Body of pancreas (tissue), 4 donors: ENCODE measurements at regions not wholly inside any gene's neighbourhood (a gene's known extent, or its start where the extent isn't known, plus 50 kb on each side); places are given as distances from the start of the nearest gene placed in this dataset.

Experiments used
- ATAC-seq: fragments of 150-250 bp; one replicate; pipeline ENCODE4 v1.9.1; 2016
- DNase-seq, 4 donors: peaks; one replicate each; pipeline ENCODE4 v3.0.0-alpha.2; 2019
- H3K27ac ChIP-seq, 4 donors: fragments of 200-600 bp; sonication (generic); 1 replicate in 3 of 4; 2 replicates in 1 of 4; pipeline versions ENCODE4 v1.5.1 to v1.6.1; 2016 to 2019; ENCODE audit warnings: mild to moderate bottlenecking in 1 of 4, mixed read lengths in 1 of 4, moderate library complexity in 1 of 4
- H3K27me3 ChIP-seq, 2 donors: fragments of 200-600 bp; sonication (generic); one replicate each; pipeline ENCODE4 v1.6.0; 2016; ENCODE audit warnings: mild to moderate bottlenecking in 1 of 2
- H3K36me3 ChIP-seq, 2 donors: fragments of 200-600 bp; sonication (generic); replicated peaks in 1 of 2; 2 replicates each; pipeline ENCODE4 v1.5.1; 2016; ENCODE audit warnings: low read depth in 2 of 2; ENCODE audit not compliant: insufficient read depth in 1 of 2
- H3K4me1 ChIP-seq: fragments of 200-600 bp; sonication (generic); one replicate; pipeline ENCODE4 v1.6.0; 2016
- H3K4me3 ChIP-seq, 2 donors: fragments of 200-600 bp; sonication (generic); 1 replicate in 1 of 2; 2 replicates in 1 of 2; pipeline ENCODE4 v1.5.1; 2016 to 2019
- H3K9me3 ChIP-seq, 3 donors: fragments of 200-600 bp; sonication (generic); 1 replicate in 2 of 3; 2 replicates in 1 of 3; pipeline ENCODE4 v1.5.1; 2016
- POLR2A ChIP-seq, 3 donors: fragments of 450-650 bp; IDR thresholded peaks; one replicate each; pipeline ENCODE4 v1.6.1; 2016; ENCODE audit warnings: antibody characterized with exemption in 3 of 3, mild to moderate bottlenecking in 2 of 3
- WGBS, 2 donors: methylation state at CpG; one replicate each; pipeline ENCODE4 v1.1.5; 2017; 5-methylcytosine and 5-hydroxymethylcytosine counted together
- intact Hi-C: fragments of 100-400 bp; cut with DNase I; formaldehyde crosslinking; loops from one replicate; pipeline ENCODE4 v1.15.1; 2023
- TF ChIP-seq, protein P1 (sequence below), 7 experiments: fragments of 450-650 bp in 4 of 7; fragments of 200-600 bp in 3 of 7; sonication (generic) in 3 of 7; IDR thresholded peaks; one replicate each; pipeline ENCODE4 v1.5.1; 2016 to 2019; ENCODE audit warnings: antibody characterized with exemption in 7 of 7

DNA sequence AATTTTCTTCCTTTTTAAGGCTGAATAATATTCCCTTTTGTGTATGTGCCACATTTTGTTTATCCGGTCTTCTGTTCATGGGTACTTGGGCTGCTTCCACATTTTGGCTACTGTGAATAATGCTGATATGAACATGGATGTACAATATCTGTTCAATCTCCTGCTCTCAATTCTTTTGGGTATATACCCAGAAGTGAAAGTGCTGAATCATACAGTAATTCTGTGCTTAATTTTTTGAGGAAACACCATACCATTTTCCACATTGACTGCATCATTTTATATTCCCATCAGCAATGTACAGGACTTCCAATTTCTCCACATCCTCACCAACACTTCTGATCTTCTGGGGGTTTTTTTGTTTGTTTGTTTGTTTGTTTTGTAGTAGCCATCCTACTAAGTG, 135.0 kb upstream of the INHBA start:
- WGBS, 2 donors: 67 to 86% methylated on average over 1 of the region's 1 CpG
- Histone ChIP-seq H3K27me3 (no peaks in the 10 kb centered on the region), H3K36me3 (no peaks in the 10 kb centered on the region), H3K9me3 (no peaks in the 10 kb centered on the region), H3K4me3 (no peak overlapping the region), H3K4me1 (no peaks in the 10 kb centered on the region), H3K27ac (no peak overlapping the region)
- ATAC-seq: no peak
- intact Hi-C loops: no loop called here
- DNase-seq: no peak
- TF ChIP-seq, protein P1, sequence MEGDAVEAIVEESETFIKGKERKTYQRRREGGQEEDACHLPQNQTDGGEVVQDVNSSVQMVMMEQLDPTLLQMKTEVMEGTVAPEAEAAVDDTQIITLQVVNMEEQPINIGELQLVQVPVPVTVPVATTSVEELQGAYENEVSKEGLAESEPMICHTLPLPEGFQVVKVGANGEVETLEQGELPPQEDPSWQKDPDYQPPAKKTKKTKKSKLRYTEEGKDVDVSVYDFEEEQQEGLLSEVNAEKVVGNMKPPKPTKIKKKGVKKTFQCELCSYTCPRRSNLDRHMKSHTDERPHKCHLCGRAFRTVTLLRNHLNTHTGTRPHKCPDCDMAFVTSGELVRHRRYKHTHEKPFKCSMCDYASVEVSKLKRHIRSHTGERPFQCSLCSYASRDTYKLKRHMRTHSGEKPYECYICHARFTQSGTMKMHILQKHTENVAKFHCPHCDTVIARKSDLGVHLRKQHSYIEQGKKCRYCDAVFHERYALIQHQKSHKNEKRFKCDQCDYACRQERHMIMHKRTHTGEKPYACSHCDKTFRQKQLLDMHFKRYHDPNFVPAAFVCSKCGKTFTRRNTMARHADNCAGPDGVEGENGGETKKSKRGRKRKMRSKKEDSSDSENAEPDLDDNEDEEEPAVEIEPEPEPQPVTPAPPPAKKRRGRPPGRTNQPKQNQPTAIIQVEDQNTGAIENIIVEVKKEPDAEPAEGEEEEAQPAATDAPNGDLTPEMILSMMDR (IDR thresholded peaks at IDR 0.05): no peak
- no peak for TF ChIP-seq POLR2A (IDR thresholded peaks at IDR 0.05)

DNA sequence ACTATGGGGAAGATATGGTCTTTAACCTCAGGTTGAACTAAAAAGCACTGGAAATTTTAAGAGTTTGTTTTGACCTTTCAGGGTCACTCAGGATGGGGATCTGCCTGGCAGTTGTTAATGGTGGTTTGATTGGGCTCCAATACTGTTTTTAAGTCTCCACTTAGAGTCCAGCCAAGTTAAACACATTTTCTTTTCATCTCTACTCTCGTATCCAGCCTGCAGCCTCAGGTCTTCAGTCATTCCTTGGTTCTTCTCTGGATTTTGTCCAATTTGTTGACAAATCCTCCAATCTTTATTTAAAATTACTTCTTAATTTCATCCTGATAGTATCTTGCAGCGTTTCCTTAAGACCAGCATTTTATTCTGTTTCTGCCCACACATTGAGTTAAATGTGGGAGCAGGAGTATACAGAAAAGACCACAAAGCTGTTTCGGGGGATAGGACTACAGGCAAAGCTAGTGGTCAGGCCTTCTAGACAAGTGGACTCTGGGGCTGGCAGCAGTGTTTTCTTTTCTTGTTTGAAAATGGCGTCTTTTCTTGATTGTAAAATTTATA, 133.2 kb upstream of the INHBA start:
- intact Hi-C loops: no loop called here
- TF ChIP-seq, protein P1 (IDR thresholded peaks at IDR 0.05): no peak
- TF ChIP-seq POLR2A (IDR thresholded peaks at IDR 0.05): no peak
- H3K27ac ChIP-seq: no peak overlapping the region
- H3K4me1 ChIP-seq: no peaks in the 10 kb centered on the region
- H3K9me3 ChIP-seq: no peaks in the 10 kb centered on the region
- DNase-seq (no peak), ATAC-seq (no peak)
- H3K36me3 ChIP-seq: no peaks in the 10 kb centered on the region
- no peak overlapping the region for H3K4me3 ChIP-seq
- 57 to 65% methylated on average over 4 of the region's 4 CpGs for WGBS, 2 donors
- no peaks in the 10 kb centered on the region for H3K27me3 ChIP-seq

DNA sequence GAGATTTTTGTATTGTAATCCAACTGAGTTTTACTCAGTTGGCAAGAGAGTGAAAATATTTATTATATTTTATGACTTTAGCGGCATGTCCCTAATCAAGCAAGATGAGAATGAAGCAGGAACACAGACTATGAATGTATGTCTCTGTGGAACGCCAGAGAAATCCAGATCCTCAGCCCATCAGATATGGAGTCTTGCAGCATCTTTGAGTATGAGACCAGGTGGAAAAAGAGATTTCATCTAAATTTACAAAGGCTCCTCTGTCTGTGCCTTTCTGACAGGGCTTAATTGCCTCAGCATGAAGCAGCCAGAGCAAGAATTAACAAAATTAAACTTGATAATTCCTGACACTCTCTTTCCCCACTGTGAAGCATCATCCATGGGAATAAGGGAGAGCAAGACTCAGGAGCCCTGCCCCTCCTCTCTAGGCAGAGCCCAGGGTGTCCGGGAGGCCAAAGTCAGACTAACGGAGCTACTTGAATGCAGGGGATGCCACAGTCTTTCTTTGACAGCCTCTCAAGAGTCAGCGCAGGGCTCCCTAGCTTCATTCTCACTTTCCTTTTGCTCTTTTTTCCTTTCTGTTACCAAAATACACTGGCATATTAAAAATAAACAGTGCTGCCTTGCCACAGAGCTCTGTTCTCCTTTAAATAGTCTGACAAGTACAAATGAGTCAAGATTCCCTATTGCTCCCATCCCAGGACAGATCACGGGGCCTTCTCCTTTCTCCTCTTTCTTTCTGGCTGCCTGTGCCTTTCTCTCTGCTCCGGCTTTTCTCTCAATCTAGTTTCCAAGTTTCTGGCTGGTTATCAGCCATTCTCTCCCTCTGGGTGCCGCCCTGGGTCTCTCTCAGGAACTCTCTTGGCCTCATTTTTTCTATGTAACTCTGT, 132.2 kb upstream of the INHBA start:
- ATAC-seq: no peak

DNA sequence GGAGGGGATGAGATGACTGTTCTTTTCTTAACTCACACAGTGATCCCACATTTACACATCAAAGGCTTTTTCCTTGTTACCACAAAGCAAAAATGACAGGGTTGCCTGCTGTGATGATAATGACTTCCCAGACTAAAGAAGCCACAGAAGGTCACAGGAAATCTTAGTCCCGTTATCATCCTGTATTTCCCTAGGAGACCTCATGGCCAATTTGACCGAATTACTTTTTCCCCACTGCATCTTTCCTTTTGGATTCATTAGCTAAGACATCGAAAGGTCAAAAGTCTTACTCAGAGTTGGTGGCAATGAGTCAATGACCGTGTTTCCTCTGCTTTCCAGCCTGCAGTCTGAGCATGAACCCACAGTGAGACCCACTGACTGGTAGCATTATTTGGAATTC, 130.1 kb upstream of the INHBA start:
- no peak for ATAC-seq
- Histone ChIP-seq H3K9me3 (no peaks in the 10 kb centered on the region), H3K36me3 (no peaks in the 10 kb centered on the region), H3K4me3 (no peak overlapping the region), H3K27ac (no peak overlapping the region), H3K27me3 (no peaks in the 10 kb centered on the region), H3K4me1 (no peaks in the 10 kb centered on the region)
- DNase-seq: no peak
- 51% methylated on average over 4 of the region's 4 CpGs for WGBS, 2 donors
- no peak for TF ChIP-seq POLR2A (IDR thresholded peaks at IDR 0.05)
- TF ChIP-seq, protein P1 (IDR thresholded peaks at IDR 0.05): no peak
- intact Hi-C loops: no loop called here

More for the DNA sequence above, 132.2 kb upstream of the INHBA start:
- 51 to 59% methylated on average over 8 of the region's 8 CpGs for WGBS, 2 donors
- DNase-seq: no peak
- H3K27me3 ChIP-seq: no peaks in the 10 kb centered on the region
- intact Hi-C loops: no loop called here
- H3K9me3 ChIP-seq: no peaks in the 10 kb centered on the region
- TF ChIP-seq POLR2A (IDR thresholded peaks at IDR 0.05): no peak
- TF ChIP-seq, protein P1 (IDR thresholded peaks at IDR 0.05): no peak
- no peak overlapping the region for H3K4me3 ChIP-seq
- H3K27ac ChIP-seq: no peak overlapping the region
- no peaks in the 10 kb centered on the region for H3K36me3 ChIP-seq
- H3K4me1 ChIP-seq: no peaks in the 10 kb centered on the region
